K562 (cell line): ENCODE measurements at regions not wholly inside any gene's neighbourhood (a gene's known extent, or its start where the extent isn't known, plus 50 kb on each side); places are given as distances from the start of the nearest gene placed in this dataset.

Experiments
- ATAC-seq: fragments of 200-7000 bp; cut with Tn5 transposase; 3 replicates; pipeline ENCODE4 v1.9.1; 2020; ENCODE audit warnings: moderate library complexity
- BruUV-seq: library from RNA; stranded (reverse); fragments of 400-500 nt; replicated peaks from 2 replicates; lab custom pipeline; 2021; lab: Mats Ljungman, UMichigan
- CTCF ChIA-PET: fragments of 300-600 bp; formaldehyde crosslinking; extraction: SDS; loops from one replicate; lab custom pipeline; 2021; ENCODE audit warnings: low intra/inter-chr PET ratio; lab: Yijun Ruan, JAX
- POLR2A ChIA-PET: fragments of 300-600, 350-650 bp; sonication (Branson Sonifier 250); formaldehyde crosslinking; extraction: SDS; loops from one replicate; lab custom pipeline; 2021; ENCODE audit warnings: antibody characterized with exemption, inconsistent platforms; lab: Yijun Ruan, JAX
- DNase-seq, 4 experiments: peaks; one replicate each; pipeline versions ENCODE4 v3.0.0 to v3.0.0-alpha.2; 2011 to 2018; ENCODE audit warnings: low spot score in 3 of 4, mixed read lengths in 3 of 4; ENCODE audit errors: extremely low read depth in 1 of 4
- FAIRE-seq: peaks from 2 replicates; lab custom pipeline; 2011; peaks lifted over from hg19 to GRCh38; lab: Jason Lieb, UNC
- H2AFZ ChIP-seq: 2 replicates; pipeline ENCODE4 v1.6.0; 2011; ENCODE audit warnings: low read depth, low read length, control low read depth, inconsistent platforms
- H3K27ac ChIP-seq: fragments of 200-600 bp; 3 replicates; pipeline ENCODE4 v1.8.0; 2011; ENCODE audit warnings: low read depth, mild to moderate bottlenecking, control low read depth, inconsistent platforms, low read length, moderate library complexity, mixed read lengths; ENCODE audit errors: extremely low read depth
- H3K27me3 ChIP-seq, 2 experiments: fragments of 300-600 bp in 1 of 2; 2 replicates in 1 of 2; 3 replicates in 1 of 2; pipeline versions ENCODE4 v1.6.0 to v1.8.0; 2011; ENCODE audit warnings: inconsistent platforms in 2 of 2, low read length in 2 of 2, mild to moderate bottlenecking in 1 of 2, mixed read lengths in 1 of 2, moderate library complexity in 1 of 2; ENCODE audit not compliant: control insufficient read depth in 2 of 2, insufficient read depth in 2 of 2
- H3K36me3 ChIP-seq: fragments of 300-600 bp; 3 replicates; pipeline ENCODE4 v1.8.0; 2011; ENCODE audit warnings: mild to moderate bottlenecking, low read length, inconsistent platforms; ENCODE audit not compliant: control insufficient read depth, insufficient read depth
- H3K4me1 ChIP-seq, 2 experiments: fragments of 200-600 bp in 1 of 2; replicated peaks in 1 of 2; 2 replicates in 1 of 2; 3 replicates in 1 of 2; pipeline versions ENCODE4 v1.5.1 to v1.8.0; 2011; ENCODE audit warnings: inconsistent platforms in 2 of 2, low read length in 2 of 2, mild to moderate bottlenecking in 1 of 2, mixed read lengths in 1 of 2, moderate library complexity in 1 of 2; ENCODE audit not compliant: control insufficient read depth in 2 of 2, insufficient read depth in 2 of 2
- H3K4me2 ChIP-seq: 2 replicates; pipeline ENCODE4 v1.6.1; 2011; ENCODE audit warnings: low read length, control low read depth, inconsistent platforms, mixed read lengths; ENCODE audit not compliant: insufficient read depth
- H3K4me3 ChIP-seq: fragments of 200-600 bp; sonication (generic), shearing (Covaris generic); 2 replicates; pipeline ENCODE4 v1.5.1; 2016; ENCODE audit warnings: control low read depth, inconsistent platforms
- H3K79me2 ChIP-seq: fragments of 200-600 bp; 3 replicates; pipeline ENCODE4 v1.8.0; 2011; ENCODE audit warnings: low read length, inconsistent platforms; ENCODE audit not compliant: control insufficient read depth, insufficient read depth
- H3K9ac ChIP-seq, 2 experiments: 2 replicates each; pipeline versions ENCODE4 v1.6.0 to v1.6.1; 2011; ENCODE audit warnings: low read depth in 2 of 2, low read length in 2 of 2, control low read depth in 1 of 2, inconsistent platforms in 1 of 2, mild to moderate bottlenecking in 1 of 2, mixed read lengths in 1 of 2; ENCODE audit not compliant: insufficient read depth in 1 of 2
- H3K9me1 ChIP-seq: one replicate; pipeline ENCODE4 v1.6.0; 2011; ENCODE audit warnings: inconsistent platforms, mild to moderate bottlenecking, low read length, moderate library complexity; ENCODE audit not compliant: control insufficient read depth, insufficient read depth
- H3K9me3 ChIP-seq: replicated peaks from 2 replicates; pipeline ENCODE4 v1.5.1; 2011; ENCODE audit warnings: low read depth, low read length, inconsistent platforms; ENCODE audit not compliant: control insufficient read depth, insufficient read depth
- H4K20me1 ChIP-seq: replicated peaks from 2 replicates; pipeline ENCODE4 v1.6.1; 2011; ENCODE audit warnings: low read length, inconsistent platforms, mixed read lengths; ENCODE audit not compliant: control insufficient read depth, insufficient read depth
- CBFA2T2 ChIP-seq: fragments of 450-650 bp; conservative IDR thresholded peaks from 2 replicates; pipeline ENCODE4 v1.6.1; 2017; ENCODE audit warnings: mild to moderate bottlenecking
- HNRNPK ChIP-seq: fragments of 200-400 bp; formaldehyde crosslinking; IDR thresholded peaks from one replicate; pipeline ENCODE4 v1.6.1; 2018; ENCODE audit warnings: mild to moderate bottlenecking, low read depth, low read length; ENCODE audit not compliant: poor library complexity, severe bottlenecking
- KLF10 ChIP-seq: fragments of 250-450 bp; sonication (Bioruptor Pico); IDR thresholded peaks from 2 replicates; pipeline ENCODE4 v1.6.1; 2021; ENCODE audit warnings: matching md5 sums
- LCOR ChIP-seq: sonication (generic); formaldehyde crosslinking; IDR thresholded peaks from 2 replicates; pipeline ENCODE4 v1.8.0; 2022; ENCODE audit warnings: mild to moderate bottlenecking, missing genetic modification reagents
- POLR3G ChIP-seq: IDR thresholded peaks from 2 replicates; pipeline ENCODE4 v1.6.1; 2011; ENCODE audit not compliant: insufficient read length, insufficient replicate concordance; ENCODE audit errors: extremely low read depth
- PPARD ChIP-seq: fragments of 250-450 bp; sonication (Bioruptor Pico); IDR thresholded peaks from 2 replicates; pipeline ENCODE4 v1.8.0; 2022; ENCODE audit warnings: inconsistent platforms, mild to moderate bottlenecking, moderate library complexity
- PTRF ChIP-seq: fragments of 450-650 bp; IDR thresholded peaks from 2 replicates; pipeline ENCODE4 v1.6.1; 2016; ENCODE audit warnings: mild to moderate bottlenecking, missing genetic modification characterization, missing compliant biosample characterization
- TAF1 ChIP-seq: IDR thresholded peaks from 2 replicates; pipeline ENCODE4 v1.6.1; 2011; ENCODE audit warnings: mild to moderate bottlenecking, low read length, moderate library complexity; ENCODE audit not compliant: insufficient read depth, control insufficient read depth, severe bottlenecking; ENCODE audit errors: extremely low read depth
- YY1 ChIP-seq, 3 experiments: IDR thresholded peaks; 2 replicates each; pipeline ENCODE4 v1.6.1; 2011; ENCODE audit warnings: low read length in 2 of 3, mild to moderate bottlenecking in 2 of 3, moderate library complexity in 2 of 3, borderline replicate concordance in 1 of 3, control low read depth in 1 of 3, low read depth in 1 of 3; ENCODE audit not compliant: insufficient read depth in 3 of 3, insufficient replicate concordance in 2 of 3, control insufficient read depth in 1 of 3, insufficient read length in 1 of 3; ENCODE audit errors: extremely low read depth in 1 of 3
- ZBTB8A ChIP-seq: fragments of 450-650 bp; IDR thresholded peaks from 2 replicates; pipeline ENCODE4 v1.6.1; 2018; ENCODE audit warnings: mild to moderate bottlenecking, moderate library complexity; ENCODE audit not compliant: partially characterized antibody
- ZC3H11A ChIP-seq: IDR thresholded peaks from 2 replicates; pipeline ENCODE4 v1.6.1; 2012; ENCODE audit warnings: low read depth, low read length, improper control_type of control experiment
- ZNF316 ChIP-seq: fragments of 450-650 bp; IDR thresholded peaks from 2 replicates; pipeline ENCODE4 v1.6.1; 2016
- ZNF644 ChIP-seq: fragments of 200-800 bp; sonication (Bioruptor generic); IDR thresholded peaks from 2 replicates; pipeline ENCODE4 v1.6.1; 2016; ENCODE audit warnings: low read depth, missing genetic modification characterization, missing compliant biosample characterization
- ZNF780A ChIP-seq: fragments of 250-450 bp; sonication (Bioruptor Pico); IDR thresholded peaks from 2 replicates; pipeline ENCODE4 v1.5.0; 2021; ENCODE audit warnings: mild to moderate bottlenecking
- WGBS: fragments of 100-300 bp; shearing (Covaris generic); methylation state at CpG from one replicate; pipeline ENCODE4 v1.1.6; 2016; ENCODE audit warnings: low coverage, mixed read lengths; ENCODE audit not compliant: insufficient coverage; ENCODE audit errors: missing lambda C conversion rate; 5-methylcytosine and 5-hydroxymethylcytosine counted together
- in situ Hi-C: fragments of 300-500 bp; cut with MboI; formaldehyde crosslinking; loops from 4 replicates; pipeline ENCODE4 v1.15.0; 2018; ENCODE audit warnings: inconsistent platforms, mixed read lengths
- intact Hi-C: fragments of 100-400 bp; cut with micrococcal nuclease; formaldehyde crosslinking; loops from 2 replicates; pipeline ENCODE4 v1.14.2; 2022
- TF ChIP-seq, protein P1 (sequence below): fragments of 450-650 bp; formaldehyde crosslinking; IDR thresholded peaks from 2 replicates; pipeline ENCODE4 v1.4.0; 2022; ENCODE audit warnings: missing genetic modification characterization

DNA sequence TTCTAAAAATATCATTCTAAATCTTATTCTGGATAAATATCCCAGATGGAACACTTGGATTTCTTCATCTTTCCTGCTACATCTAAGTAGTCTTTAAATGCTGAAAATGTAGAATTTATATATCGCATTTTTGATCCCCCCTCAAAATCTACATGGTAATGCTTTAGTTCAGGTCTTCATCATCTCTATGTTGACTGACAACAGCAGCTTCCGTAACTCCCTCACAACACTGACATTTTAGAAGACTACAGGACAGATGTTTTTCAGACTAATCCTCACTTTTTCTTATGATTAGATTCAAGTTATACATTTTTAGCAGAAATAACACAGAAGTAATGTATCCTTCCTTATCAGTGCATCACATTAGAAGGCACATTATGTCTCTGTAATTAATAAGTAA is 336.5 kb downstream of the LMO4 start (continued):
- TF ChIP-seq PTRF (tag), result no peak
- no peak for TF ChIP-seq ZBTB8A
- TF ChIP-seq, protein P1, sequence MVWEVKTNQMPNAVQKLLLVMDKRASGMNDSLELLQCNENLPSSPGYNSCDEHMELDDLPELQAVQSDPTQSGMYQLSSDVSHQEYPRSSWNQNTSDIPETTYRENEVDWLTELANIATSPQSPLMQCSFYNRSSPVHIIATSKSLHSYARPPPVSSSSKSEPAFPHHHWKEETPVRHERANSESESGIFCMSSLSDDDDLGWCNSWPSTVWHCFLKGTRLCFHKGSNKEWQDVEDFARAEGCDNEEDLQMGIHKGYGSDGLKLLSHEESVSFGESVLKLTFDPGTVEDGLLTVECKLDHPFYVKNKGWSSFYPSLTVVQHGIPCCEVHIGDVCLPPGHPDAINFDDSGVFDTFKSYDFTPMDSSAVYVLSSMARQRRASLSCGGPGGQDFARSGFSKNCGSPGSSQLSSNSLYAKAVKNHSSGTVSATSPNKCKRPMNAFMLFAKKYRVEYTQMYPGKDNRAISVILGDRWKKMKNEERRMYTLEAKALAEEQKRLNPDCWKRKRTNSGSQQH, result no peak

DNA sequence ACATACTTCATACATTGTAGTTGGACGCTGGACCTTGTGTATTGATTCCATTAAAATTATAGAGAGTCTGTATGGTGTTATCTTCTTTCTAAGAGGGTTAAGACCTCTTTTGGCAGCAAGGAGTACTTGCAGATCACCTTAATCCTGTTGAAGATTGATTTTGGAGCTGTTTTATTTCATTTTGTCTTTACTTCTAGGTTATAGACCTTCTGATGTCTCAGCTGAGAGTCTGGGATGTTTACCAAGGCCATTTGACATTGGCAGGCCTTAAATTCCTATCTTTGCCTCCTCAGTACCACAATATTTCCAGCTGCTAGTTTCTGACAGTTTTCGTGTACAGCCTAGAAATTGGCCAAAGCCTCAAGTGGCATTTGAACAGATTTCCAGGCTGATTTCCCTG is 338.0 kb downstream of the LMO4 start:
- POLR2A ChIA-PET, result no interaction called here
- in situ Hi-C loops, result no loop called here
- no TSS peak for BruUV-seq
- TF ChIP-seq HNRNPK, result no peak
- no peak for TF ChIP-seq CBFA2T2
- TF ChIP-seq POLR3G, result no peak
- no peak for TF ChIP-seq YY1 (IDR thresholded peaks at IDR 0.05; ENCODE audit: borderline replicate concordance in 1 of 3, control insufficient read depth in 1 of 3, extremely low read depth in 1 of 3, insufficient read depth in 3 of 3, insufficient read length in 1 of 3, insufficient replicate concordance in 2 of 3, low read depth in 1 of 3, low read length in 2 of 3)
- TF ChIP-seq KLF10 (CRISPR knock-in tag), result no peak
- no peak for TF ChIP-seq TAF1
- no peak for TF ChIP-seq ZNF780A (CRISPR knock-in tag)
- TF ChIP-seq PPARD (CRISPR knock-in tag), result no peak
- no peak for TF ChIP-seq ZNF316
- no peak for TF ChIP-seq LCOR
- no peak for TF ChIP-seq ZNF644 (tag)
- TF ChIP-seq ZC3H11A, result no peak
- CTCF ChIA-PET, result no interaction called here
- Histone ChIP-seq H3K27ac (no peak overlapping the region), H2AFZ (no peak overlapping the region), H3K4me1 (no peaks in the 10 kb centered on the region), H3K9ac (no peak overlapping the region), H3K79me2 (no peaks in the 10 kb centered on the region), H3K9me1 (no peaks in the 10 kb centered on the region), H4K20me1 (no peaks in the 10 kb centered on the region), H3K9me3 (no peaks in the 10 kb centered on the region), H3K4me2 (no peak overlapping the region), H3K27me3 (no peaks in the 10 kb centered on the region), H3K36me3 (no peaks in the 10 kb centered on the region), H3K4me3 (no peak overlapping the region)
- DNase-seq (no peak), FAIRE-seq (no peak), ATAC-seq (no peak)
- WGBS, result 4% methylated on average over 2 of the region's 2 CpGs
- intact Hi-C loops, result no loop called here
